Astrocyte (in vitro differentiated cells and primary cell): ENCODE measurements at regions not wholly inside any gene's neighbourhood (a gene's known extent, or its start where the extent isn't known, plus 50 kb on each side); places are given as distances from the start of the nearest gene placed in this dataset.

ENCODE experiments used
- EZH2 ChIP-seq: IDR thresholded peaks from 2 replicates; pipeline ENCODE4 v1.6.1; 2012; ENCODE audit warnings: mild to moderate bottlenecking, low read length, inconsistent platforms; ENCODE audit not compliant: insufficient read depth
- TF ChIP-seq, protein P1 (sequence below): IDR thresholded peaks from 2 replicates; pipeline ENCODE4 v1.5.1; 2011; ENCODE audit warnings: low read depth, mild to moderate bottlenecking, inconsistent platforms, low read length, moderate library complexity; ENCODE audit not compliant: insufficient read depth

DNA sequence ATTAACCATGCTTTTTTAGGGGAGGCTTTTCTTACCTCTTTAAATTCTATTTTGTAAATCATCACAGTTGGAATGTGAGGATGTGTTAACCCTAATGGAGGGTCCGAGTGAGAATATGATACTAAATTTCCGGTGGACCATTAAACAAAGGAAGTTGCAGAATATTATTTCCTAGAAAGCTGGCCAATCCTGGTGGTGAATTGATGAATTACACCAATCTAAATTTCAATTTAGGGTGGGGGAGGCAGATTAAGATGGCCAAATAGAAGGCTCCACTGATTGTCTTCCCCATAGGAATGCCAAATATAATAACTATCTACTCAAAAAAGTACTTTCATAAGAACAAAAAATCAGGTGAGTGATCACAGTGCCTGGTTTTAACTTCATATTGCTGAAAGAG lies 1045.6 kb downstream of the GLUD2 start:
- TF ChIP-seq, protein P1, sequence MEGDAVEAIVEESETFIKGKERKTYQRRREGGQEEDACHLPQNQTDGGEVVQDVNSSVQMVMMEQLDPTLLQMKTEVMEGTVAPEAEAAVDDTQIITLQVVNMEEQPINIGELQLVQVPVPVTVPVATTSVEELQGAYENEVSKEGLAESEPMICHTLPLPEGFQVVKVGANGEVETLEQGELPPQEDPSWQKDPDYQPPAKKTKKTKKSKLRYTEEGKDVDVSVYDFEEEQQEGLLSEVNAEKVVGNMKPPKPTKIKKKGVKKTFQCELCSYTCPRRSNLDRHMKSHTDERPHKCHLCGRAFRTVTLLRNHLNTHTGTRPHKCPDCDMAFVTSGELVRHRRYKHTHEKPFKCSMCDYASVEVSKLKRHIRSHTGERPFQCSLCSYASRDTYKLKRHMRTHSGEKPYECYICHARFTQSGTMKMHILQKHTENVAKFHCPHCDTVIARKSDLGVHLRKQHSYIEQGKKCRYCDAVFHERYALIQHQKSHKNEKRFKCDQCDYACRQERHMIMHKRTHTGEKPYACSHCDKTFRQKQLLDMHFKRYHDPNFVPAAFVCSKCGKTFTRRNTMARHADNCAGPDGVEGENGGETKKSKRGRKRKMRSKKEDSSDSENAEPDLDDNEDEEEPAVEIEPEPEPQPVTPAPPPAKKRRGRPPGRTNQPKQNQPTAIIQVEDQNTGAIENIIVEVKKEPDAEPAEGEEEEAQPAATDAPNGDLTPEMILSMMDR, result no peak
- no peak for TF ChIP-seq EZH2
